ENCODE measurements at regions not wholly inside any gene's neighbourhood (a gene's known extent, or its start where the extent isn't known, plus 50 kb on each side); places are given as distances from the start of the nearest gene placed in this dataset.

DNA sequence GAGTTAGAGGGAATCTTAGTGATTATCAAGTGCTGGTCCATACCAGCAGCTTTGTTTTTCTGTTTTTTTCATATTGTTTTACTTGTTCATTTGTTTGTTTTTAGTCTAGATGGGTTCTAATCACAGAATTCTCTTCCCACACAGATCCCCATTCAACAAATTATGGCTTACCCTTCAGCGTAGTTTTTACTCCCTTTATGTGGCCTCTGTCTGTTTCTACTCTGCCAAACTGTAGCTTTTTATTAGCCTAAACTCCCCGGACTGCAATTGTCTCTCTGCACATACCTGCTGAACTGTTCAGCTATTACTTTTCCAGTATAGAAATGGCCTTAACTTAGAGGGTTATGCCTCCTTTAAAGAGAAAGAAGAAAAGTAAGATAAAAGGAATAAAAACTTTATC, 348.5 kb downstream of the TGFB2 start:
- TF ChIP-seq, protein P1, sequence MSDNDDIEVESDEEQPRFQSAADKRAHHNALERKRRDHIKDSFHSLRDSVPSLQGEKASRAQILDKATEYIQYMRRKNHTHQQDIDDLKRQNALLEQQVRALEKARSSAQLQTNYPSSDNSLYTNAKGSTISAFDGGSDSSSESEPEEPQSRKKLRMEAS (IDR thresholded peaks at IDR 0.05), result no peak
- TF ChIP-seq, protein P2, sequence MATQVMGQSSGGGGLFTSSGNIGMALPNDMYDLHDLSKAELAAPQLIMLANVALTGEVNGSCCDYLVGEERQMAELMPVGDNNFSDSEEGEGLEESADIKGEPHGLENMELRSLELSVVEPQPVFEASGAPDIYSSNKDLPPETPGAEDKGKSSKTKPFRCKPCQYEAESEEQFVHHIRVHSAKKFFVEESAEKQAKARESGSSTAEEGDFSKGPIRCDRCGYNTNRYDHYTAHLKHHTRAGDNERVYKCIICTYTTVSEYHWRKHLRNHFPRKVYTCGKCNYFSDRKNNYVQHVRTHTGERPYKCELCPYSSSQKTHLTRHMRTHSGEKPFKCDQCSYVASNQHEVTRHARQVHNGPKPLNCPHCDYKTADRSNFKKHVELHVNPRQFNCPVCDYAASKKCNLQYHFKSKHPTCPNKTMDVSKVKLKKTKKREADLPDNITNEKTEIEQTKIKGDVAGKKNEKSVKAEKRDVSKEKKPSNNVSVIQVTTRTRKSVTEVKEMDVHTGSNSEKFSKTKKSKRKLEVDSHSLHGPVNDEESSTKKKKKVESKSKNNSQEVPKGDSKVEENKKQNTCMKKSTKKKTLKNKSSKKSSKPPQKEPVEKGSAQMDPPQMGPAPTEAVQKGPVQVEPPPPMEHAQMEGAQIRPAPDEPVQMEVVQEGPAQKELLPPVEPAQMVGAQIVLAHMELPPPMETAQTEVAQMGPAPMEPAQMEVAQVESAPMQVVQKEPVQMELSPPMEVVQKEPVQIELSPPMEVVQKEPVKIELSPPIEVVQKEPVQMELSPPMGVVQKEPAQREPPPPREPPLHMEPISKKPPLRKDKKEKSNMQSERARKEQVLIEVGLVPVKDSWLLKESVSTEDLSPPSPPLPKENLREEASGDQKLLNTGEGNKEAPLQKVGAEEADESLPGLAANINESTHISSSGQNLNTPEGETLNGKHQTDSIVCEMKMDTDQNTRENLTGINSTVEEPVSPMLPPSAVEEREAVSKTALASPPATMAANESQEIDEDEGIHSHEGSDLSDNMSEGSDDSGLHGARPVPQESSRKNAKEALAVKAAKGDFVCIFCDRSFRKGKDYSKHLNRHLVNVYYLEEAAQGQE (IDR thresholded peaks at IDR 0.05; ENCODE audit: low read depth), result no peak
